Breast epithelium (tissue), 3 donors: ENCODE measurements at regions not wholly inside any gene's neighbourhood (a gene's known extent, or its start where the extent isn't known, plus 50 kb on each side); places are given as distances from the start of the nearest gene placed in this dataset.

Experiments used
- CTCF ChIP-seq, 3 donors: fragments of 450-650 bp; IDR thresholded peaks; one replicate each; pipeline ENCODE4 v1.5.1; 2016 to 2017; ENCODE audit warnings: antibody characterized with exemption in 3 of 3, mild to moderate bottlenecking in 3 of 3, moderate library complexity in 3 of 3
- POLR2A ChIP-seq: fragments of 450-650 bp; IDR thresholded peaks from one replicate; pipeline ENCODE4 v1.6.1; 2016; ENCODE audit warnings: antibody characterized with exemption, mild to moderate bottlenecking, moderate library complexity
- POLR2AphosphoS5 ChIP-seq, 3 donors: sonication (generic); formaldehyde crosslinking; IDR thresholded peaks; one replicate each; pipeline ENCODE4 v1.6.1; 2017; ENCODE audit warnings: antibody characterized with exemption in 3 of 3

- no peak for TF ChIP-seq CTCF (IDR thresholded peaks at IDR 0.05)
- no peak for TF ChIP-seq POLR2AphosphoS5 (IDR thresholded peaks at IDR 0.05)
- TF ChIP-seq POLR2A, result no peak
Measured at GRCh38 chr9:134570151-134570621, 71.4 kb upstream of the COL5A1 start.
